C4-2B (cell line): ENCODE measurements at regions not wholly inside any gene's neighbourhood (a gene's known extent, or its start where the extent isn't known, plus 50 kb on each side); places are given as distances from the start of the nearest gene placed in this dataset.

ENCODE experiments used
- H3K27ac ChIP-seq: fragments of 450-650 bp; 2 replicates; pipeline ENCODE4 v1.5.1; 2017
- ZFX ChIP-seq: fragments of 450-650 bp; IDR thresholded peaks from 2 replicates; pipeline ENCODE4 v1.6.1; 2017
- TF ChIP-seq, protein P1 (sequence below): fragments of 450-650 bp; conservative IDR thresholded peaks from 2 replicates; pipeline ENCODE4 v1.5.1; 2017; ENCODE audit warnings: mild to moderate bottlenecking

DNA sequence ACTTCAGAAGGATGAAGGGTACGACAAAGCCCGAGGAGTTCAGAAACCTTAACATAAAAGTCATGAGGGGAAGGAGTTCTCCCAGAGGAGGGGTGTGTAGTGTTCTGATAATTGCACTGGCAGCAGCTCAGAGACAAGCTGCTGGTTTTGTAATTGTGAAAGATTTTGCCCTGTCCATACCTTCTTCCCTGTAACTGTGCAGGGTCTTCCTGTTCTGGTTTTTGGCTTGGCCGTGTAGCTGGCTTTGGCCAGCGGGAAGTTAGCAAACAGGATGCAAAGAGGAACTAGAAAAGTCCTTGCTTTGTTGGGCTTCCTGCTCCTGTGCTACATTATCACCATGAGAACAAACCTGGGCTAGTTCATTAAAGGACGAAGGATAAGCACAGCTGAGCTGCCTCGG lies 160.8 kb downstream of the LPIN1 start:
- no peak overlapping the region for H3K27ac ChIP-seq
- no peak for TF ChIP-seq ZFX
- TF ChIP-seq, protein P1, sequence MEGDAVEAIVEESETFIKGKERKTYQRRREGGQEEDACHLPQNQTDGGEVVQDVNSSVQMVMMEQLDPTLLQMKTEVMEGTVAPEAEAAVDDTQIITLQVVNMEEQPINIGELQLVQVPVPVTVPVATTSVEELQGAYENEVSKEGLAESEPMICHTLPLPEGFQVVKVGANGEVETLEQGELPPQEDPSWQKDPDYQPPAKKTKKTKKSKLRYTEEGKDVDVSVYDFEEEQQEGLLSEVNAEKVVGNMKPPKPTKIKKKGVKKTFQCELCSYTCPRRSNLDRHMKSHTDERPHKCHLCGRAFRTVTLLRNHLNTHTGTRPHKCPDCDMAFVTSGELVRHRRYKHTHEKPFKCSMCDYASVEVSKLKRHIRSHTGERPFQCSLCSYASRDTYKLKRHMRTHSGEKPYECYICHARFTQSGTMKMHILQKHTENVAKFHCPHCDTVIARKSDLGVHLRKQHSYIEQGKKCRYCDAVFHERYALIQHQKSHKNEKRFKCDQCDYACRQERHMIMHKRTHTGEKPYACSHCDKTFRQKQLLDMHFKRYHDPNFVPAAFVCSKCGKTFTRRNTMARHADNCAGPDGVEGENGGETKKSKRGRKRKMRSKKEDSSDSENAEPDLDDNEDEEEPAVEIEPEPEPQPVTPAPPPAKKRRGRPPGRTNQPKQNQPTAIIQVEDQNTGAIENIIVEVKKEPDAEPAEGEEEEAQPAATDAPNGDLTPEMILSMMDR, result no peak

DNA sequence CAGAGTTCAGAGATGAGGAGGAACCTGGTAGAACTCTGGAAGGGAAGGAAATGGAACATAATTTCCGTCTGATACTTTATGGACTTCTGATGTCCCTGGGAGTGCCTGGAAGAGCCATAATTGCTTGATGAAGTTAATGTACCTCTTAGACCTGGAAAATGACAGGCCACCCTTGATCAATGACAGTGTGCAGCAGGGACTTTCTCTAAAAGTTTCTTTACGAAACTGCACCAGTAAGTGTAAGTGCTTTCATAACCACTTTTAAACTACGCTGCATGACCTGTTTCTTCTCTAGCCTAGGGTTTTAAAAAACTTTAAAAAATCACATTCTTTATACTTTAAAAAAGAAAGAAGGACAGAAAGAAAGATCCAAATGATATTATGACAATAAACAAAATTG lies 164.5 kb downstream of the LPIN1 start:
- no peak for TF ChIP-seq ZFX
- TF ChIP-seq, protein P1, result no peak
- no peak overlapping the region for H3K27ac ChIP-seq

DNA sequence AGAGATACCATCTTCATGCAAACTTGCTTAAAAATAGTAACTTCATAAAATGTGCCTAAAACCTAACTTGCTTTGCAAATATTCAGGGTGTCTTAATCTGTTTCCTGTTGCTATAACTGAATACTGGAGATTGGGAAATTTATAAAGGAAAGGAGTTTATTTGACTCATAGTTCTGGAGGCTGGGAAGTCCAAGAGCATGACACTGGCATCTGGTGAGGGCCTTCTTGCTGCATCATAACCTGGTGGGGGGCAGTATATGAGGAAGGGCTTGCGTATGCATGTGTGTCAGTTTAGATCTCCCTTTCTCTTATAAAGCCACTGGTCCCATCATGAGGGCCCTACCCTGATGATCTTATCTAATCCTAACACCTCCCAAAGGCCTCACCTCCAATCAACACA lies 166.5 kb downstream of the LPIN1 start:
- TF ChIP-seq, protein P1, result no peak
- TF ChIP-seq ZFX, result no peak
- no peak overlapping the region for H3K27ac ChIP-seq

DNA sequence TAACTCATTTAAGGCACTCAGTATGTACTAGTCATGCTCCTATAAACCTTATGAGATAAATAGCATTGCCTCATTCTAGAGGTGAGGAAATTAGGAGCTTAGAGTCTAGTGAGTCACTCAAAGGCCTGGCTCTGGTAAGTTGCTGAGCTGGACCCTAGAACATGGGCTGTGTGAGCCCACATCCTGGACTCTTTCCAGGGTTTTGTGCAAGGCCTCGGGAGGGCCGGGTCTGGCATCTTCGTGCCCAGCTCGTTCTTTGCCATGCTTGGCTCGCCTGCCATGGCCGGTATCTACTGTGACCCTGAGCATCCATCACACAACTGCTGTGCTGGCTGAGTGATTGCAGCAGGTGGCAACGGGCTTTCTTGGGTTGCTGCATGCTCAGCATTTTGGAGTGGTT lies 168.0 kb downstream of the LPIN1 start:
- no peak for TF ChIP-seq ZFX
- TF ChIP-seq, protein P1, result no peak
- H3K27ac ChIP-seq, result no peak overlapping the region

DNA sequence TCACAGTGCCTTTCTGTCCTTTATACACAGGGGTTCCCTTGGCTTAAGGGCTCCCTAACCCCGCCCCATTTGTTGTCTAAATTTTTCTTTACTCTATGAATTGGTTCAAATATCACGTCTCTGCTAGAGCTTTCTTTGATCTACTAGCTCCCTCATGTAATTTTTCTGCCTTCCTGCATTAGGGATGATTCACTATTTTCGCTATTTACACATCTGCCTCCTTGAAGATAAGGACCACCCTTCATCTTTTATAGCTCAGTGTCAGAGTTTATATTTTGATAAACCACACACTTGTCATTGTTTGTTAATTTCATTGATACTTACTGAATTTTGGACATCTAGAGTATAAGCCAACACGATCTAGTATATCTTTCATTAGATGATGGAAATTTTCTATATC lies 169.2 kb downstream of the LPIN1 start:
- no peak overlapping the region for H3K27ac ChIP-seq
- no peak for TF ChIP-seq ZFX
- TF ChIP-seq, protein P1, result no peak

DNA sequence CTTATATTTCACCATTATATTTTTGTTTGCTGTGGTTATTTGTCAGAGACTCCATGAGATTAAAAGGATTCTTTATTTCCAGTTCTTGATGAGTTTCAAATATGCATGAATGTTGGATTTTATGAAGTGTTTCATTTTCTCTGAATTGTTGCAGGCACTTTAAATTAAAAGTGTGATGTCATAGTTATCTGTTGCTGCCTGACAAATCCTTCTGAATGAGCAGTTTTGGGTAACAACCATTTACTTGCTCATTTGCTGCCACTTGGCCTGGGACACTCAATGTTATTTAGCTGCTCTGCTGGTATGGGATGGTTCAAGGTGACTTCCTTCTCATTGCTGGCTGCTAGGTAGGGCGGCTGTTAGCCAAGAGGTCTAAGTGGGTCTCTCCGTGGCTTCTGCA lies 173.5 kb downstream of the LPIN1 start:
- H3K27ac ChIP-seq, result no peak overlapping the region
- TF ChIP-seq ZFX, result no peak
- TF ChIP-seq, protein P1, result no peak

DNA sequence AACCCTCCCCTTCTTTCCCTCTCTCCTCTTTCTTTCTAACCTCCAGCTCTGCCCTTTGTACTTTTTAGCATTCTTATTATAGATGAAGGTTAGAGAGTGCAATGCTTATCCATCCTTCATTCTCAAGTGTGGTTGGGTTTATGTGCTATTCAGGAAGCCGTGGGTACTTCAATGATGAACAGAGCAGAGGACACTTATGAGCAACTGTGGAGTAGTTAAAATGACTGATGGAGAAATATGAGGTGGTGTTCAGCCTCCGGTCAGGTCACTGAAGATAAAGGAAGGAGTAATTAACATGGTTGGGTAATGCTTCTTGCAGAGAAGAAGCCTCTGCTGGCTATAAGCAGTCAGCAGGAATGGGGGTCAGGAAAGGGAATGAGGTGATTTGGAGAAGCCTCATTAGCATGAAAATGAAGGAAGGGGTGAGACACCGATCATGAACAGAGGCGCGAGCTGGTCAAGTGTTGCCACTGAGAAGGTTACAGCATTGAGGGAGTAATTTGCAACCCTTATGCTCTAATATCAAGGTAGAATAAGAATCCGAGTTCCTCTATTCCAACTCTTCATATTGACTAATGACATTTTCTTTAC lies 174.7 kb downstream of the LPIN1 start:
- no peak overlapping the region for H3K27ac ChIP-seq

More for the DNA sequence above, 174.7 kb downstream of the LPIN1 start:
- no peak for TF ChIP-seq ZFX
- TF ChIP-seq, protein P1, result no peak
